T-helper 2 cell (primary cell): ENCODE measurements at regions not wholly inside any gene's neighbourhood (a gene's known extent, or its start where the extent isn't known, plus 50 kb on each side); places are given as distances from the start of the nearest gene placed in this dataset.
A peak's percentile ranks its signal among the peaks of the same experiment; 100 is the strongest.
"Not testable (repeated sequence)": the region's sequence is repeated elsewhere in the genome, so short reads cannot be mapped to it uniquely, and the experiment has no call there.

Experiments
- DNase-seq, 5 experiments: peaks; one replicate each; pipeline versions ENCODE4 v3.0.0 to v3.0.0-alpha.2; 2012 to 2022

DNA sequence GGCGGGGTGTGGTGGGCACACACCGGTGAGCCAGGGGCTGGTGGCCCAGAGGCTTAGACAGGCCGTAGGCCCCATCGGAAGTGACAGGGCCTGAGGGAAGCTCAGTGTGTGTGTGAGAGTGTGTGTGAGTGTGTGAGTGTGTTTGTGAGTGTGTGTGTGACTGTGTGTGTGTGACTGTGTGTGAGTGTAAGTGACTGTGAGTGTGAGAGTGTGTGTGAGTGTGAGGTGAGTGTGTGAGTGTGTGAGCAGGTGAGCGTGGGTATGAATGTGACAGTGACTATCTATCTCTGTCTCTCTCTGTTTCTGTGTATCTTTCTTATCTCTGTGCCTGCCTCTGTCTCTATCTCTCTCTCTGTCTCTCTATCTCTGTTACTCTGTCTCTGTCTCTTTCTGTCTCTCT is 171.6 kb downstream of the TMEM121 start:
- DNase-seq, result not testable (repeated sequence)

DNA sequence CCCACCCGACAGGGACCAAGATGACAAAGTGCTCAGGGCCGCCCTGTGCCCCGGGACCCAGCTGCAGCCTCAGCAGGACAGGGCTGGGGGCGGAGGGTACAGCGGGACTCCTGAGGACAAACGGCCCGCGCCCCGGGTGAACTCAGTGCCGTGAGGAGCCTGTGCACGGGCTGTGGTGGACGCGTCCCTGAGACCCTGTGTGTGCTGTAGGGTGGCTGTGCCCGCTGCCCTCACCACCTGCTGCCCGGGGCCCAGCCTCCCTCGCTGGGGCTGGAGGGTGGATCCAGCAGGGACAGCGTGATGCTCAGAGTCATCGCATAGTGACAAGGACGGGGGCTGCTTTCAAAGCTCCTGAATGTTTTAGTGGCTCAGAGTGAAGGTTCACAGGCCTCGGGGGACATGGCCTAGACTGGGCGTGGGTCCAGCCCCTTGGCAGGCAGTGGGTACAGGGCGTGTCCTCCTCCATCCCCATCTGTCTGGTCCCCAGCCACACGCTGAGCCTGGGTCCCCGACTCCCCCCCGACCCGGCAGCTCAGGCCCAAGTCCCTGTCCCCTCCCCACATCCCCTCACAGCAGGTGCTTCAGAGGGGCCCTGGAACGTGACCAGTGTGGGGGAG is 172.7 kb downstream of the TMEM121 start:
- DNase-seq, result not testable (repeated sequence)

DNA sequence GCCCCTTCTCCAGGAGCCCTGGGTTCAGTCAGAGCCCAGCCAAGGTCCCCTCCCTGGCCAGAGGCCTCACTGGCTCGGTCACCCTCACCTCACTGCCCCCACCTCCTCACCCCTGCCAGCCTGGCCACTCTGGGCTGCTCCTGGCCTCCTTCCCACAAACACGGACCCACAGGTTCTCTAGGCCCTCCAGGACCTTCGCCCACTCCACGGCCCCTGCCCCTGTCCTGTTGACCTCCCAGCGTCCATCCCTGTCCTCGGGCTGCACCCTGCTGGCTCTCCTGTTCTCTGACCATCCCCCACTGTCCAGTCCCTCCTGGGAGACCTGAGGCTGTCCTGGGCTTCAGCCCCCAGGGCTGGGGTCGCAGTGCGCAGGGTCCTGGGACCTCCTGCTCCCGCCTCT is 173.3 kb downstream of the TMEM121 start:
- DNase-seq, result not testable (repeated sequence)

DNA sequence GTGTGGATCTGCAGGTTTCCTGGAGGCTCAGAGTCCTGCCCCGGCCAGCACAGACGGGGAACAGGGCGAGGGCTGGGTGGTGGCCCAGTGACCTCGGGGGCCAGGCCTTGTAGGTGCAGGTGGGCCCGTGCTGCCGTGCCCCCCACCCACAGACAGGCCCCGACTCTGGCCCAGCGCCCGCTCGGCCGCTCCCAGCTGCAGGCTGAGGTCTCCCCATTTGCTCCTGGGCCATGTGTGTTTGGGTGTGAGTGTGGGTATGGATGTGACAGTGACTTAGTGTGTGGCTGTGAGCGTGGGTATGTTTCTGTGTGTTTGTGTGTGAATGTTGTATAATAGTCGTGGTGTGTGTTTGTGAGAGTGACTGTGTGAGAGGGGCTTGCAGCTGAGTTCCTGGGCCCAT is 173.8 kb downstream of the TMEM121 start:
- DNase-seq, result not testable (repeated sequence)

DNA sequence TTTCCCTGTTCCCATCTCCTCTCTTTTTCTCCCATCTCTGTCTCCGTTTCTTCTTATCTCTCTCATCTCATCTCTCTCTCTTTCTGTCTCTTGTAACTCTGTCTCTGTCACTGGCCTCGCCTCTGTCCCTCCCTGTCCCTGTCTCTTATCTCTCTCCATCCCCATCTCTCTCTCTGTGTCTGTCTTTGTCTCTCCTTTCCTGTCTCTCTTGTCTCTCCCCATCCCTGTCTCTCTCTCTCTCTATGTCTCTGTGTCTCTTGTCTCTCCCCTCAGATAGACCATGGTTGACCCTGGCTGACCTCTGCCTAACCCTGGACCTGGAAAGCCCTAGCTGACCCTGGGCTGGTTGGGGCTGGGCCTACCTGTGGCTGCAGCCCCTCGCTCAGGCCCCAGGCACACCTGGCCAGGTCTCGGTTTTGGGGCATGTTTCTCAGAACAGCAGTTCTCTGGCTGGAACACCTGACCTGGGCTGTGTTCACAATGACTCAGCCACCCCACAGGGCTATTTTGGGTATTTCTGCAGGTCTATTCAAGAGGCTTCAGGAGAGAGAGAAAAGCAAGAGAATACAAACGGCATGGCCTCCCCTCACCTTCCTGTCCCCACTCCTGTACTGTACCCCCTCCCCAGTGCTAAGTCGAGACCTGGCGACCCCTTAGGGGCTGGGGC is 174.4 kb downstream of the TMEM121 start:
- peak in 1 of 5 experiments; percentile 33 for DNase-seq

DNA sequence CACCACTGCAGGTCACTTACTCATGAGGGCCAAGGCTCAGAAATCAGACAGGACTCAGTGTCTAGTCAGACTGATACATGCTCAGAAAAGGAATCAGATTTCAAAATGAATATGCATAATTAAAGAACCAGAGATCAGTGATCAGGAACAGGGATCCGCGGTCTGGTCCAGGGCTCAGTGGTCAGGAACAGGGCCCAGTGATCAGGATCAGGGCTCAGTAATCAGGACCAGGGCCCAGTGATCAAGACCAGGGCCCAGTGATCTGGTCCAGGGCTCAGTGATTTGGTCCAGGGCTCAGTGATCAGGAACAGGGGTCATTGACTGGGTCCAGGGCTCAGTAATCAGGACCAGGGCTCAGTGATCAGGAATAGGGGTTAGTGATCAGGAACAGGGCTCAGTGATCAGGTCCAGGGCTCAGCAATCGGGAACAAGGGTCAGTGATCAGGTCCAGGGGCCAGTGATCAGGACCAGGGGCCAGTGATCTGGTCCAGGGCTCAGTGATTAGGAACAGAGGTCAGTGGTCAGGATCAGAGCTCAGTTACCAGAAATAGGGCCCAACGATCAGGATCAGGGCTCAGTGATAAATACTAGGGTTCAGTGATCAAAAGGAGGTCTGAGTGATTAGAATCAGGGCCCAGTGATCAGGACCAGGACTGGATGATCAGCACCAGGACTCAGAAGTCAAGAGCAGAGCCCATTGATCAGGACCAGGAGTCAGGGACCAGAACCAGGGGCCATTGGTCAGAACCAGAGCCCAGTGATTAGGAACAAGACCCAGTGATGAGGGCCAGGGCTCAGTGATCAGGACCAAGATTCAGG is 175.3 kb downstream of the TMEM121 start:
- DNase-seq, result no peak

DNA sequence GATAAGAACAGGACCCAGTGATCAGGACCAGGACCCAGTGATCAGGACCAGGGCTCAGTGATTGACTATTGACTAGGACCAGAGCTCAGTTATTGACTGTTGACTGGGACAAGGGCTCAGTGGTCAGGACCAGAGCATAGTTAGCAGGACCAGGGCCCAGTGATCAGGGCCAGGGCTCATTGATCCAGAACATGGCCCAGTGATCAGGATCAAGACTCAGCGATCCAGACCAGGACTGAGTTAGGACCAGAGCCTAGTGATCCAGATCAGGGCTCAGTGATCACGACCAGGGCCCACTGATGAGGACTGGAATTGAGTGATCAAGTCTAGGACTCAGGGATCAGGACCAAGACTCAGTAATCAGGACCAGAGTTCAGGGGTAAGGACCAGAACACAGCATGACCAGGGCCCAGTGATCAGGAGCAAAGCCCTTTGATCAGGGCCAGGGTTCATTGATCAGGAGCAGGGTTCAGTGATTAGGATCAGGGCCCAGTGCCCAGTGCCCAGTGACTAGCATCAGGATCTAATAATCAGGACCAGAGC is 176.0 kb downstream of the TMEM121 start:
- DNase-seq, result no peak

DNA sequence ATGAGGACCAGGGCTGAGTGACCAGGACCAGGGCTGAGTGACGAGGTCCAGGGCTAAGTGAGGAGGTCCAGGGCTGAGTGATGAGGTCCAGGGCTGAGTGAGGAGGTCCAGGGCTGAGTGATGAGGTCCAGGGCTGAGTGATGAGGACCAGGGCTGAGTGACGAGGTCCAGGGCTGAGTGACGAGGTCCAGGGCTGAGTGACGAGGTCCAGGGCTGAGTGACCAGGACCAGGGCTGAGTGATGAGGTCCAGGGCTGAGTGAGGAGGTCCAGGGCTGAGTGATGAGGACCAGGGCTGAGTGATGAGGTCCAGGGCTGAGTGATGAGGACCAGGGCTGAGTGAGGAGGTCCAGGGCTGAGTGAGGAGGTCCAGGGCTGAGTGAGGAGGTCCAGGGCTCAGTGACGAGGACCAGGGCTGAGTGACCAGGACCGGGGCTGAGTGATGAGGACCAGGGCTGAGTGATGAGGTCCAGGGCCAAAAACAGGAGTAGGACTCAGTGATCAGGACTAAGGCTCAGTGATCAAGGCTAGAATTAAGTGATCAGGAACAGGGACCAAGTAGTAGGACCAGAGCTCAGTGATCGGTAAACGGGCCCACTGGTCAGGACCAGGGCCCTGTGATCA is 176.8 kb downstream of the TMEM121 start:
- DNase-seq, result not testable (repeated sequence)

DNA sequence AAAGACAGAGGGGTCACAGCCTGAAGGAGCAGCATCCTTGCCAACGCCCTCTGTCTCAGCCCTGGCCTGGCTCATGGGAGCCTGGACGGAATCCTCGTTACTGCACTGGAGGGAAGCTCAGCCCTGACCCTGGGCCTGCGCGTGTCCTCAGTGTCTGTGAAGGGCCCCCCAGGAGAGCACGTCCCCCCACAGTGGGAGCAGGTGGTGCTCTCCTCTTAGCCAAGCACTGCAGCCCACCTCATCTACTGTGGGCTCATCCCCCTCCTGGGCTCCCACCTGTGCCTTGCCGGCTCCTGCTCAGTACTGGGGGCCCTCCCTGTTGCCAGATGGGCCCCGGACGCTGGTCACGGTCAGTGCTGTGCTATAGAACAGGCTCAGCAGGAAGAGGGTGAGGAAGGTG is 177.7 kb downstream of the TMEM121 start:
- DNase-seq, result not testable (repeated sequence)

DNA sequence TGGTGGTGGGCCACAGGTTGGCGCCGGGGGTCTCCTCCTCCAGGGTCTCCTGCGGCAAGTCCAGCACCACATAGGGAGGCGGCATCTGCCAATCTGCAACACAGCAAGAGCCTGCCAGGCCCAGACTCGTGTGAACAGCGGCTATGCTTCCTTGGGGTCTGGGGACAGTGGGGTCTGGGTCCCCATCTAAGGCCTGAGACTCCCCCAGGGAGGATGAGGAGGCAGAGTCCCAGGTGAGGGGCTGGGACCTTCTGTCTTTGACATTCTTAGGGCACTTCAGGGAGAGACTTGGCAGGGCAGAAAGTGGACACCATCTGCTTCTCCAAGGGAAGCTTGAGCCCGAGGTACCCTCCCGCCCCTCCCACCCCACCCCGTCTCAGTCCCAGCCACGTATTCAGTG is 178.1 kb downstream of the TMEM121 start:
- not testable (repeated sequence) for DNase-seq

DNA sequence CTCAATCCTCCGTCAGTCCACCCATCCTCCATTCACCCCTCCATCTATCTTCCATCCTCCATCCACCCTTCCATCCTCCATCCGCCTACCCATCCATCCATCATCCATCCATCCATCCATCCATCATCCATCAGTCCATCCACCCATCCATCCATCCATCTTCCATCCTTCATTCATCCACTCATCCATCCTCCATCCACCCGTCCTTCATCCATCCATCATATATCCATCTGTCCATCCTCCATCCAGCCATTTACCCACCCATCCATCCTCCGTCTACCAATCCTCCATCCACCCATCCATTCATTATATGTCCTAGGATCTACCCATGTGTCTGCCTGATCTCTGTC is 179.1 kb downstream of the TMEM121 start:
- not testable (repeated sequence) for DNase-seq

DNA sequence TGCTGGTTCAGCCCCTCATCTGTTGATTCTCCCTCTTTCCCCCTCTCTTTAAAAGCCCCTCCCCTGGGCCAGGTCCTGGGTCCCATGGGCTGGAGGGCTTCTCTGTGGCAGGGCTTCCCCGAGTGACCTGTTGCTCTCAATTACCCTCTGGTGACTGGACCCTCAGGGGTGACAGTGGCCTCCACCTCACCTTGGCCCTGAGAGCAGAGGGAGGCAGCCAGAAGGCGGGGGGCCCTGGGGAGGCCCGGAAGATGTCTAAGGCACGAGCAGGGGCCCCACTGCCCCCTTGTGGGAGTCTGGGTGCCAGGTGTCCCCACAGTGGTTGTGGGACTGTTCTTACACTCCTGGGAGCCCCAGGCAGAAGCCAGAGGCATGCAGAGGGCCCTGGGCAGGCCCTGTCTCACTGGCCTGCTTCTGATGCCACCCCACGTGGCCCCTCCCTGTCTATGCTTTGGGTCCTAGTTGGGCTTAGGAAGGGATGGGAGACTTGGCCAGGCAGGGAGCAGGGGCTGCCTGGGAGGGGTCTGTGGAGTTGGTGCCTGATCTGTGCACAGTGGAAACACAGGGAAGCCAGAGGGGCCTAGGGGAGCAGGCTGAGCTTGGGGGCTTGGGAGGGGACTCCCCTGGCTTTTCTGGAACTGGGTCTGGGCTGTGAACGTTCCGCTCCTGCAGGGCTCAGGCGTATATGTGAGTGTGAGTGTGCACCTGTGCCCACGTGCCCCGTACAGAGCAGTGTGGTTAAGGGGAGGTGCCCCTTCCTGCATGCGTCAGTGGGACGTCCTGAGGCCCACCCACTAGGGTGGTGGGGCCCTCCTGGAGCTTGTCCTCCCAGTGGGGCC is 179.7 kb downstream of the TMEM121 start:
- DNase-seq, result not testable (repeated sequence)

DNA sequence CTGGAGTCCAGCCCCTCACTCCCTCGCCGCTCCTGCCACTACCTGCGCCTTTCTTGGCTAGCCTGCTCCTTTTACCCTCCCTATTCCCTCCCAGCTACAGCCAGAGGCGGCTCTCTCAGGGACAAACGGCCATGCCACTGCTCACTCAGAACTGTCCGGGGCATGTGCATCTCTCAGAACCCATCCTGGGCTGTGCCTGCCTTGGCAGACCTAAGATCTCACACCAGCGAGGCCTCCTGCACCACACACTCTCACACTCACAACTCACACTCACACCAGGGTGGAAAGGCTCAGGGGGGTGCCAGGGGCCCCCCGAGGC is 180.3 kb downstream of the TMEM121 start:
- DNase-seq, result not testable (repeated sequence)

DNA sequence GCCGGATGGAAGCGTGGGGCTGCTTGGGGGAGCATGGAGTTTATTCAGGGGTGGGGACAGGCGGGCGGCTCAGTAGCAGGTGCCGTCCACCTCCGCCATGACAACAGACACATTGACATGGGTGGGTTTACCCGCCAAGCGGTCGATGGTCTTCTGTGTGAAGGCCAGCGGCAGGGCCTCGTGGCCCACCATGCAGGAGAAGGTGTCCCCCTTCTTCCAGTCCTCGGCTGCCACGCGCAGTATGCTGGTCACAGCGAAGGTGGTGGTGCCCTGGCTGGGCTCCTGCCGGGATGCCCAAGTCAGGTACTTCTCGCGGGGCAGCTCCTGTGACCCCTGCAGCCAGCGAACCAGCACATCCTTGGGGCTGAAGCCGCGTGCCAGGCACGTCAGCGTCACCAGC is 180.7 kb downstream of the TMEM121 start:
- not testable (repeated sequence) for DNase-seq

DNA sequence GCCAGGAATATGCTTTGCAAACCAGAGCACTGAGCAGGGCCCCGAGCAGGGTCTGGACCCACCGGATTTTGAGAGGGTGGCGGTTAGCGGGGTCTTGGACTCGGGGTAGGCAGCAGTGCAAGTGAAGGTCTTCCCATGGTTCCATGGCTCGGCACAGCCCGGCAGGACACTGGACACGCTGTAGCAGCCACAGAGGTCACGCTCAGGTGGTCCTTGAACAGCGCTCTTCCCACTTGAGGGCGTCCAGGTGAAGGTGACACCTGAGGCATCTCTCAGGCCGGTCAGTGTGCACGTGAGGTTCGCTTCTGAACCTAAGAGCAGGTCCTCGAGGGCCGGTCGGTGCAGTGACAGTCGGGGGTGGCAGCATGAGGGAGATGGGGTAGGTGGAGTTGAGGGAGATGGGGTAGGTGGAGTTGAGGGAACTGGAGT is 181.4 kb downstream of the TMEM121 start:
- not testable (repeated sequence) for DNase-seq

DNA sequence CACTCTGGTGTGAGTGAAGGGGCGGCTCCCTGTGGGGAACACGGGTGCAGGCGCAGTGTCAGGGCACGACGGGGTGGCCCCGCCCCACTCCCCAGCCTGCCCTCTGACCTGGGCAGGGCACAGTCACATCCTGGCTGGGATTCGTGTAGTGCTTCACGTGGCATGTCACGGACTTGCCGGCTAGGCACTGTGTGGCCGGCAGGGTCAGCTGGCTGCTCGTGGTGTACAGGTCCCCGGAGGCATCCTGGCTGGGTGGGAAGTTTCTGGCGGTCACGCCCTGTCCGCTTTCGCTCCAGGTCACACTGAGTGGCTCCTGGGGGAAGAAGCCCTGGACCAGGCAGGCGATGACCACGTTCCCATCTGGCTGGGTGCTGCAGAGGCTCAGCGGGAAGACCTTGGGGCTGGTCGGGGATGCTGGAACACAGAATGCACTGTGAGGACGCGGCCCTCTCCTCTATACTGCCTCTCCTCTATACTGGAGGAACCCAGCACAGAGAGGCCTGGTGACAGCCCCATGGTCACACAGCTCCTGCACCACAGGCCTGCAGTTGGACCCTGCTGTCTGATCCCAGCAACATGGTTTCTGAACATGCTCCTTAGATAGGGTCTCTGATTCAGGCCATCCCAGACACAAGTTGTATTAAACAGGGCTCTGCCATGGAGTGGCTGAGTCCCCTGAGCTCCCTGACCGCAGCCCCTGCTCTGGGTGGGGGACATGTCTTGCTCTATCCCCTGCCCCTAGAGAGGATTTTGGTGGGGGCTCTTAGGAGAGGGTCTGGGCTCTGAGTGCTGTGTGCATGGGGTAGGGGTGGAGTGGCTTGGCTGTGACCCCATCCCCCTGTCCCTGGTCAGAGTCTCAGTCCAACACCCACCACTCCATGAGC is 182.1 kb downstream of the TMEM121 start:
- not testable (repeated sequence) for DNase-seq

DNA sequence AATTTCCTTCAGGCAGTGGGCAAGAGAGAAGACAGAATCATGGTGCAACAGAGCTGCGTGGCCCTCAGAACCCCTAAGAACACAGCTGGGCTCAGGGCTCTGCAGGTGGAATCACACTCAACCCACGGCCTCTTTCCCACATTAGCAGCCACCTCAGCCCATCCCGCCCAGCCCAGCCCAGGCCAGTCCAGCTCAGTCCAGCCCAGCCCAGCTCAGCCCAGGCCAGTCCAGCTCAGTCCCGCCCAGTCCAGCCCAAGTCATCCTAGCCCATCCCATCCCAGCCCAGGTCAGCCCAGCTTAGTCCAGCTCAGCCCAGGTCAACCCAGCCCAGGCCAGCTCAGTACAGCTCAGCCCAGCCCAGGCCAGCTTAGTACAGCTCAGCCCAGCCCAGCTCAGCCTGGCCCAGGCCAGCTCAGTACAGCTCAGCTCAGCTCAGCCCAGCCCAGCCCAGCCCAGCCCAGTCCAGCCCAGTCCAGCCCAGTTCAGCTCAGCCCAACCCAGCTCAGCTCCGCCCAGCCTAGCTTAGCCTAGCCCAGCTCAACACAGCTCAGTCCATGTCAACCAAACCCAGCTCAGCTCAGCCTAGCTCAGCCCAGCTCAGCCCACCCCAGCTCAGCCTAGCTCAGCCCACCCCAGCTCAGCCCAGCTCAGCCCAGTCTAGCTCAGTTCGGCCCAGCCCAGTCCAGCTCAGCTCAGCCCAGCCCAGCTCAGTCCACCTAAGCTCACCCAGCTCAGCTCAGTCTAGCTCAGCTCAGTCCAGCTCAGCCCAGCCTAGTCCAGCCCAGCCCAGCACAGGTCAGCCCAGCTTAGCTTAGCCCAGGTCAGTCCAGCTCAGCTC is 183.1 kb downstream of the TMEM121 start:
- no peak for DNase-seq

DNA sequence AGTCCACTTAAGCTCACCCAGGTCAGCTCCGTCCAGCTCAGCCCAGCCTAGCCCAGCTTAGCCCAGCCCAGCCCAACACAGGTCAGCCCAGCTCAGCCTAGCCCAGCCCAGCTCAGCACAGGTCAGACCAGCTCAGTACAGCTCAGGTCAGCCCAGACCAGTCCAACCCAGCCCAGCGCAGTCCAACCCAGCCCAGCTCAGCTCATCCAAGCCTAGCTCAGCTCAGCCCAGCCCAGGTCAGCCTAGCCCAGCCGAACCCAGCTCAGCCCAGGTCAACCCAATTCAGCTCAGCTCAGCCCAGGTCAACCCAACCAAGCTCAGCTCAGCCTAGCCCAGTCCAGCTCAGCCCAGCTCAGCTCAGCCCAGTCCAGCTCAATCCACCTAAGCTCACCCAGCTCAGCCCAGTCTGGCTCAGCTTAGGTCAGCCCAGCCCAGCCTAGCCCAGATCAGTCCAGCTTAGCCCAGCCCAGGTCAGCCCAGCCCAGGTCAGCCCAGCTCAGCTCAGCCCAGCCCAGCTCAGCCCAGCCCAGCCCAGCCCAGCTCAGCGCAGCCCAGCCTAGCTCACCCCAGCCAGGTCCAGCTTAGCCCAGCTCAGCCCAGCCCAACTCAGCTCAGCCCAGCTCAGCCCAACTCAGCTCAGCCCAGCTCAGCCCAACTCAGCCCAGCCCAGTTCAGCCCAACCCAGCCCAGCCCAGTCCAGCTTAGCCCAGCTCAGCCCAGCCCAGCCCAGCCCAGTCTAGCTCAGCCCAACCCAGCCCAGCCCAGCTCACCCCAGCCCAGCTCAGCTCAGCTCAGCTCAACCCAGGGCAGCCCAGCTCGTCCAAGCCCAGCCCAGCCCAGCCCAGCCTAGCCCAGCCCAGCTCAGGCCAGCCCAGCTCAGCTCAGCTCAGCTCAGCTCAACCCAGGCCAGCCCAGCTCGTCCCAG is 184.0 kb downstream of the TMEM121 start:
- no peak for DNase-seq

DNA sequence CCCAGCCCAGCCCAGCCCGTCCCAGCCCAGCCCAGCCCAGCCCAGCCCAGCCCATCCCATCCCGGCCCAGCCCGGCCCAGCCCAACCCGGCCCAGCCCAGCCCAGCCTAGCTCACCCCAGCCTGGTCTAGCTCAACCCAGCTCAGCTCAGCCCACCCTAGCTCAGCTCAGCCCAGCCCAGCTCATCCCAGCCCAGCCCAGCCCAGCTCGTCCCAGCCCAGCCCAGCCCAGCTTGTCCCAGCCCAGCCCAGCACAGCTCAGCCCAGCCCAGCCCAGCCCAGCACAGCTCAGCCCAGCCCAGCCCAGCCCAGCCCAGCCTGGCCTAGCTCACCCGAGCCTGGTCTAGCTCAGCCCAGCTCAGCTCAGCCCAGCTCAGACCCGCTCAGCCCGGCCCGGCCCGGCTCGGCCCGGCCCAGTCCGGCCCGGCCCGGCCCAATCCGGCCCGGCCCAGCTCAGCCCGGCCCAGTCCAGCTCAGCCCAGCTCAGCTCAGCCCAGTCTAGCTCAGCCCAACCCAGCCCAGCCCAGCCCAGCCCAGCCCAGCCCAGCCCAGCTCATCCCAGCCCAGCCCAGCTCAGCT is 184.7 kb downstream of the TMEM121 start:
- no peak for DNase-seq
